ENCODE measurements at regions not wholly inside any gene's neighbourhood (a gene's known extent, or its start where the extent isn't known, plus 50 kb on each side); places are given as distances from the start of the nearest gene placed in this dataset.

DNA sequence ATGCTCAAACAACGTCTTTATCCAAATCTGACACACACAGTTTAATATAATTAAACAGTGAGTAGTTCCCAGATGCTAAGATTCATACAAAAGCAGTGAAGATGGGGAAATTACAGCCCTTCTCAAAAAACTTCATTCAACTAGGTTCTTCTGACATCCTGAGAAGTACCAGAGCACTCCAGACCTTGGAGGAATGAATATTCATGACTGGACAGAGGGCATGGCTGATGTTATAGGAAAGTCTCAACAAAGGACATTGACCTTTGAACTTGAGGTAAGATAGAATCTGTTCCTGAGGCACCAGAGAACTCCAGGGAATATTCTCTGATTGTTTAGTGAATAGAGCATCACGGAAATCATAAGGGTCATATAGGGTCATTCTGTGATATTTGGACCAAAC, 106.4 kb upstream of the SLC5A12 start:
- no peaks in the 10 kb centered on the region for H3K27me3 ChIP-seq (ENCODE audit: control insufficient read depth in 2 of 2, insufficient read depth in 2 of 2, low read length in 2 of 2)
- intact Hi-C loops (cut with micrococcal nuclease) = no loop called here
- no peaks in the 10 kb centered on the region for H4K20me1 ChIP-seq (replicated peaks; ENCODE audit: control insufficient read depth, extremely low read depth, insufficient read depth, low read length)
- no peaks in the 10 kb centered on the region for H3K9me1 ChIP-seq (replicated peaks; ENCODE audit: control insufficient read depth, extremely low read depth, insufficient read depth, low read length)
- no peaks in the 10 kb centered on the region for H3K36me3 ChIP-seq (ENCODE audit: control insufficient read depth in 2 of 2, extremely low read depth in 1 of 2, insufficient read depth in 2 of 2, low read length in 2 of 2)
- H3K79me2 ChIP-seq (ENCODE audit: control insufficient read depth, insufficient read depth, low read length) = no peaks in the 10 kb centered on the region
- no peak overlapping the region for H2AFZ ChIP-seq (ENCODE audit: low read depth, low read length)
- H3K4me1 ChIP-seq (ENCODE audit: control insufficient read depth, extremely low read depth, insufficient read depth, low read length) = no peaks in the 10 kb centered on the region
- no peak overlapping the region for H3K4me2 ChIP-seq (ENCODE audit: insufficient read depth, low read length)
- dilution Hi-C loops (cut with MboI; ENCODE audit: extremely low pct_ligation_motif_present, low sequenced_read_pairs) = no loop called here
- ChIA-PET POLR2A (no interaction called here), CTCF (no interaction called here)
- H3K4me3 ChIP-seq (replicated peaks in 1 of 3; ENCODE audit: insufficient read depth in 1 of 3, low read depth in 1 of 3, low read length in 3 of 3) = no peak overlapping the region
- H3K9ac ChIP-seq (replicated peaks; ENCODE audit: extremely low read depth, insufficient read depth, low read length) = no peak overlapping the region
- H3K9me3 ChIP-seq (replicated peaks; ENCODE audit: control insufficient read depth, insufficient read depth, low read length) = peaks cover 2% of the 10 kb centered on the region
- H3K27ac ChIP-seq (ENCODE audit: insufficient read depth, low read depth, low read length) = no peak overlapping the region
- TF ChIP-seq FOS (IDR thresholded peaks at IDR 0.05; ENCODE audit: borderline replicate concordance, insufficient read depth, low read length) (no peak), JUN (IDR thresholded peaks at IDR 0.05; ENCODE audit: borderline replicate concordance, insufficient read depth, insufficient read length, low read depth) (no peak), GATA2 (IDR thresholded peaks at IDR 0.05; ENCODE audit: insufficient read depth, insufficient read length, low read depth, low read length) (no peak), POLR2AphosphoS5 (IDR thresholded peaks at IDR 0.05; ENCODE audit: insufficient read depth, low read depth, low read length) (no peak)
- FAIRE-seq = no peak
- DNase-seq (ENCODE audit: low read depth, low spot score) = no peak
- BruUV-seq (replicated peaks) = no TSS peak

DNA sequence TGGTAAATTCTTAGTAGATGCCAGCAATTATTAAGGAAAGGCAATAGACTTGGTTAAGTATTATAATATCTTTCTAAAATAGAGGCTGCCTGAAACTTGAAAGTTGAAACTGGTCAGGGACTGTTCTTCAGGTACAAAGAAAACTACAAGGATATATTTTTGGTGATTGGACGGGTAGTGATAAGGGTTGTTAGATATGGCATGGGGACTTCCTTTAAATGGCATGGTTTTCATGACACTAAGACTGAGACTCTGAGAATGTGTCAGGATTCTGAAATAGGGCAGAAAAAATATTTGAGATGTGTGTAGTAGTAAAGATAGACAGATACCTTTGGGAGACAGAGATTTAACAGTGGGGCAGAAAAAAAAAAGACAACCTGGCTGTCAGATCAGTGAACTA, 108.4 kb upstream of the SLC5A12 start:
- no peak overlapping the region for H2AFZ ChIP-seq (ENCODE audit: low read depth, low read length)
- BruUV-seq (replicated peaks) = no TSS peak
- no peak overlapping the region for H3K4me3 ChIP-seq (replicated peaks in 1 of 3; ENCODE audit: insufficient read depth in 1 of 3, low read depth in 1 of 3, low read length in 3 of 3)
- TF ChIP-seq GATA2 (IDR thresholded peaks at IDR 0.05; ENCODE audit: insufficient read depth, insufficient read length, low read depth, low read length) (no peak), POLR2AphosphoS5 (IDR thresholded peaks at IDR 0.05; ENCODE audit: insufficient read depth, low read depth, low read length) (no peak), MAX (IDR thresholded peaks at IDR 0.05; ENCODE audit: insufficient read depth, insufficient read length) (no peak), CTCF (IDR thresholded peaks at IDR 0.05; ENCODE audit: extremely low read depth in 1 of 2, insufficient read depth in 1 of 2, low read depth in 1 of 2, low read length in 2 of 2) (no peak), JUN (IDR thresholded peaks at IDR 0.05; ENCODE audit: borderline replicate concordance, insufficient read depth, insufficient read length, low read depth) (no peak), FOS (IDR thresholded peaks at IDR 0.05; ENCODE audit: borderline replicate concordance, insufficient read depth, low read length) (no peak), POLR2A (IDR thresholded peaks at IDR 0.05; ENCODE audit: low read depth, low read length) (no peak), EZH2 (IDR thresholded peaks at IDR 0.05; ENCODE audit: borderline replicate concordance, low read depth, low read length, severe bottlenecking) (no peak), MYC (IDR thresholded peaks at IDR 0.05; ENCODE audit: low read depth, low read length) (no peak)
- no peaks in the 10 kb centered on the region for H4K20me1 ChIP-seq (replicated peaks; ENCODE audit: control insufficient read depth, extremely low read depth, insufficient read depth, low read length)
- intact Hi-C loops (cut with micrococcal nuclease) (no loop called here), dilution Hi-C loops (cut with MboI; ENCODE audit: extremely low pct_ligation_motif_present, low sequenced_read_pairs) (no loop called here)
- no peaks in the 10 kb centered on the region for H3K9me1 ChIP-seq (replicated peaks; ENCODE audit: control insufficient read depth, extremely low read depth, insufficient read depth, low read length)
- H3K4me1 ChIP-seq (ENCODE audit: control insufficient read depth, extremely low read depth, insufficient read depth, low read length) = no peaks in the 10 kb centered on the region
- H3K79me2 ChIP-seq (ENCODE audit: control insufficient read depth, insufficient read depth, low read length) = no peaks in the 10 kb centered on the region
- H3K9me3 ChIP-seq (replicated peaks; ENCODE audit: control insufficient read depth, insufficient read depth, low read length) = no peaks in the 10 kb centered on the region
- no peak for DNase-seq (ENCODE audit: low read depth, low spot score)
- H3K36me3 ChIP-seq (ENCODE audit: control insufficient read depth in 2 of 2, extremely low read depth in 1 of 2, insufficient read depth in 2 of 2, low read length in 2 of 2) = no peaks in the 10 kb centered on the region
- no peak overlapping the region for H3K9ac ChIP-seq (replicated peaks; ENCODE audit: extremely low read depth, insufficient read depth, low read length)
- POLR2A ChIA-PET = no interaction called here
- H3K27me3 ChIP-seq (ENCODE audit: control insufficient read depth in 2 of 2, insufficient read depth in 2 of 2, low read length in 2 of 2) = no peaks in the 10 kb centered on the region
- FAIRE-seq = no peak
- CTCF ChIA-PET = no interaction called here
- no peak overlapping the region for H3K27ac ChIP-seq (ENCODE audit: insufficient read depth, low read depth, low read length)
- no peak overlapping the region for H3K4me2 ChIP-seq (ENCODE audit: insufficient read depth, low read length)

Data from endothelial cell of umbilical vein (primary cell).